Loucy (cell line): ENCODE measurements at regions not wholly inside any gene's neighbourhood (a gene's known extent, or its start where the extent isn't known, plus 50 kb on each side); places are given as distances from the start of the nearest gene placed in this dataset.

ENCODE experiments used
- CTCF ChIP-seq: fragments of 200-600 bp; sonication (generic); conservative IDR thresholded peaks from 2 replicates; pipeline ENCODE4 v1.5.1; 2014; ENCODE audit warnings: mild to moderate bottlenecking, antibody characterized with exemption, low read length
- EZH2phosphoT487 ChIP-seq: fragments of 200-600 bp; IDR thresholded peaks from 2 replicates; pipeline ENCODE4 v1.6.1; 2018; ENCODE audit warnings: antibody characterized with exemption, mild to moderate bottlenecking, moderate library complexity, borderline replicate concordance

GRCh38 chrX:94937491-94937890 lies 1263.5 kb downstream of the FAM133A start:
- TF ChIP-seq CTCF (no peak), EZH2phosphoT487 (no peak)
